Activated CD4-positive, alpha-beta T cell treated with anti-CD3 and anti-CD28 coated beads for 36 hours (primary cell): ENCODE measurements at regions not wholly inside any gene's neighbourhood (a gene's known extent, or its start where the extent isn't known, plus 50 kb on each side); places are given as distances from the start of the nearest gene placed in this dataset.

Experiments used
- ATAC-seq: fragments of 200-7000 bp; cut with Tn5 transposase; one replicate; pipeline ENCODE4 v1.10.0; 2021; ENCODE audit warnings: mild to moderate bottlenecking, moderate library complexity
- CTCF ChIA-PET: fragments of 350-600 bp; sonication (Branson Sonifier 250); formaldehyde crosslinking; loops from one replicate; lab custom pipeline; 2021; ENCODE audit warnings: antibody characterized with exemption; lab: Charles Lee
- POLR2A ChIA-PET: fragments of 350-600 bp; sonication (Branson Sonifier 250); formaldehyde crosslinking; loops from one replicate; lab custom pipeline; 2021; ENCODE audit warnings: antibody characterized with exemption, inconsistent platforms; lab: Charles Lee
- DNase-seq: peaks from one replicate; pipeline ENCODE4 v3.0.0-alpha.2; 2020
- H3K27ac Mint-ChIP-seq: one replicate; pipeline ENCODE4 v1.8.0; 2021; ENCODE audit warnings: mixed read lengths
- H3K27me3 Mint-ChIP-seq: one replicate; pipeline ENCODE4 v1.8.0; 2021; ENCODE audit warnings: mixed read lengths
- H3K36me3 Mint-ChIP-seq: one replicate; pipeline ENCODE4 v1.8.0; 2021; ENCODE audit warnings: low read depth, mixed read lengths
- H3K4me1 Mint-ChIP-seq: one replicate; pipeline ENCODE4 v1.8.0; 2021; ENCODE audit warnings: mixed read lengths
- H3K4me3 Mint-ChIP-seq: one replicate; pipeline ENCODE4 v1.8.0; 2021; ENCODE audit warnings: mild to moderate bottlenecking, moderate library complexity, mixed read lengths
- H3K9me3 Mint-ChIP-seq: one replicate; pipeline ENCODE4 v1.8.0; 2021; ENCODE audit warnings: low read depth, mixed read lengths
- intact Hi-C, 2 experiments: fragments of 100-400 bp; cut with DNase I in 1 of 2; cut with micrococcal nuclease in 1 of 2; formaldehyde crosslinking; loops; one replicate each; pipeline versions ENCODE4 v1.14.2 to v1.15.1; 2022 to 2024; cut with DNase I, micrococcal nuclease

GRCh38 chr21:31395791-31396190 is 51.7 kb upstream of the TIAM1 start:
- no peak overlapping the region for H3K4me3 Mint-ChIP-seq
- H3K36me3 Mint-ChIP-seq, result no peaks in the 10 kb centered on the region
- no peak for DNase-seq
- no peak overlapping the region for H3K27ac Mint-ChIP-seq
- ChIA-PET CTCF (no interaction called here), POLR2A (no interaction called here)
- ATAC-seq, result no peak
- no peaks in the 10 kb centered on the region for H3K9me3 Mint-ChIP-seq
- no peaks in the 10 kb centered on the region for H3K27me3 Mint-ChIP-seq
- H3K4me1 Mint-ChIP-seq, result peaks cover 40% of the 10 kb centered on the region
- intact Hi-C loops, result loop anchor here in 1 of 2 experiments (5.0 kb wide), 1 partner anchor 33 kb away; no protein-coding TSS in a partner anchor

DNA sequence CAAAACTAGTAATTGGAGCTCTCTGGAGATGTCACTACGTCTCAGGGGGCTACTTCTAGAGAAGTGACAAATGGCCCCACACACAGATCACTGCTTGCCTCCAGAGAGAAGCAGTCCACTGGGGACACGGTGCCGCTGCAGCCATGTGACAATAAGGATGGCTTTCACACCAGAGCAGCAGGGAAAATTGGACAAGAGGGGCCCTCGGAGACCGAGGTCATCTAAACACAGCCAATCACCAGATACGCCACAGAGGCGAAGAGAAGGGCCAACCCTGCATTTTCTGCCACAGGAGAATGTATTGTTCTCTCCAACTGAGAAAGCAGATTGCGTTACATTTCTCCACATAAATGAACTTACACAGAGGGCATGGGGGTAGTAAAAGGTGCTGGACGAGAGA is 51.2 kb upstream of the TIAM1 start:
- no peaks in the 10 kb centered on the region for H3K36me3 Mint-ChIP-seq
- intact Hi-C loops, result loop anchor here in 1 of 2 experiments (5.0 kb wide), 1 partner anchor 33 kb away; no protein-coding TSS in a partner anchor
- ChIA-PET CTCF (interaction anchor here (0.6 to 0.7 kb wide), 2 partner anchors 9 to 147 kb away, joined by 3 read pairs; no protein-coding TSS in a partner anchor), POLR2A (interaction anchor here (1.0 kb wide), 1 partner anchor 164 kb away, joined by 4 read pairs; no protein-coding TSS in a partner anchor)
- H3K9me3 Mint-ChIP-seq, result no peaks in the 10 kb centered on the region
- DNase-seq, result no peak
- H3K27ac Mint-ChIP-seq, result no peak overlapping the region
- no peak overlapping the region for H3K4me3 Mint-ChIP-seq
- H3K4me1 Mint-ChIP-seq, result peaks cover 40% of the 10 kb centered on the region
- no peak for ATAC-seq
- H3K27me3 Mint-ChIP-seq, result no peaks in the 10 kb centered on the region

DNA sequence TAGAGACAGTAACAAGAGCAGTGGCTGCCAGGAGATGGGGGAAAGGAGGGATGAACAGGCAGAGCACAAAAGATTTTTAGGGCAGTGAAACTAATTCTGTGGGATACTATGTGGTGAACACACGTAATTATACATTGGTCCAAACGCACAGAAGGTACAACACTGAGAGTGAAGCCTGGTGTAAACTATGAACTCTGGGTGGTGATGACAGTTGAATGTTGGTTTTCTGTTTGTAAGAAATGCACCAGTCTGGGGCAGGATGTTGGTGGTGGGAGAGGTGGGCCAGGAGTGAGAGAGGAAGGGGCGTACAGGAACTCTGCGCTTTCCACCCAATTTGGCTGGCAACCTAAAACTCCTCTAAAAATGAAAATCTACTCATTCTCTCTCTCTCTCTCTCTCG is 50.2 kb upstream of the TIAM1 start:
- no peak overlapping the region for H3K4me3 Mint-ChIP-seq
- intact Hi-C loops, result no loop called here
- peak; percentile 61 for ATAC-seq
- peaks cover 34% of the 10 kb centered on the region for H3K4me1 Mint-ChIP-seq
- H3K9me3 Mint-ChIP-seq, result no peaks in the 10 kb centered on the region
- ChIA-PET POLR2A (interaction anchor here (1.0 kb wide), 1 partner anchor 165 kb away, joined by 4 read pairs; no protein-coding TSS in a partner anchor), CTCF (interaction anchor here (0.6 kb wide), 2 partner anchors 85 to 146 kb away, joined by 3 read pairs; no protein-coding TSS in a partner anchor)
- no peaks in the 10 kb centered on the region for H3K27me3 Mint-ChIP-seq
- H3K27ac Mint-ChIP-seq, result no peak overlapping the region
- DNase-seq, result no peak
- no peaks in the 10 kb centered on the region for H3K36me3 Mint-ChIP-seq
